ENCODE measurements at regions not wholly inside any gene's neighbourhood (a gene's known extent, or its start where the extent isn't known, plus 50 kb on each side); places are given as distances from the start of the nearest gene placed in this dataset.

- H3K4me3 ChIP-seq: no peak overlapping the region
- DNase-seq (no peak), ATAC-seq (no peak)
- H3K27me3 ChIP-seq: no peaks in the 10 kb centered on the region
- 80 to 91% methylated on average over 7 to 8 of the region's 8 CpGs for WGBS, 2 donors
- H3K9me3 ChIP-seq: no peaks in the 10 kb centered on the region
- H3K36me3 ChIP-seq (replicated peaks in 1 of 2; ENCODE audit: insufficient read depth in 1 of 2, low read depth in 2 of 2): no peaks in the 10 kb centered on the region
- H3K4me1 ChIP-seq: peaks cover 61% of the 10 kb centered on the region
- peak overlapping the region in 1 of 4 donors; percentile 93 for H3K27ac ChIP-seq
- intact Hi-C loops (cut with DNase I): no loop called here
- TF ChIP-seq CTCF (IDR thresholded peaks at IDR 0.05) (no peak), POLR2A (IDR thresholded peaks at IDR 0.05) (no peak)
Observed at GRCh38 chr14:76958980-76959710, 69.4 kb downstream of the IRF2BPL start.

GRCh38 chr14:76958020-76958979 lies 70.2 kb downstream of the IRF2BPL start:
- Histone ChIP-seq H3K27ac (peak overlapping the region in 2 of 4 donors; percentile 91 to 93), H3K4me1 (peaks cover 64% of the 10 kb centered on the region), H3K9me3 (no peaks in the 10 kb centered on the region), H3K27me3 (no peaks in the 10 kb centered on the region), H3K4me3 (no peak overlapping the region), H3K36me3 (replicated peaks in 1 of 2; ENCODE audit: insufficient read depth in 1 of 2, low read depth in 2 of 2) (no peaks in the 10 kb centered on the region)
- no peak for DNase-seq
- intact Hi-C loops (cut with DNase I): no loop called here
- ATAC-seq: no peak
- TF ChIP-seq POLR2A (IDR thresholded peaks at IDR 0.05): no peak
- no peak for TF ChIP-seq CTCF (IDR thresholded peaks at IDR 0.05)
- whole genome bisulfite sequencing, 2 donors: 76 to 79% methylated on average over 9 to 11 of the region's 11 CpGs

- Histone ChIP-seq H3K4me3 (no peak overlapping the region), H3K27me3 (no peaks in the 10 kb centered on the region), H3K4me1 (peaks cover 62% of the 10 kb centered on the region), H3K27ac (peak overlapping the region; percentile 91 to 93 (median 92)), H3K9me3 (no peaks in the 10 kb centered on the region), H3K36me3 (replicated peaks in 1 of 2; ENCODE audit: insufficient read depth in 1 of 2, low read depth in 2 of 2) (no peaks in the 10 kb centered on the region)
- no peak for DNase-seq
- intact Hi-C loops (cut with DNase I): no loop called here
- TF ChIP-seq CTCF (IDR thresholded peaks at IDR 0.05) (no peak), POLR2A (IDR thresholded peaks at IDR 0.05) (no peak)
- WGBS, 2 donors: 37 to 52% methylated on average over 3 to 4 of the region's 4 CpGs
- no peak for ATAC-seq
Observed at GRCh38 chr14:76957224-76957891, 71.2 kb downstream of the IRF2BPL start.

- no peak overlapping the region for H3K4me3 ChIP-seq
- H3K9me3 ChIP-seq: no peaks in the 10 kb centered on the region
- peak in 2 of 3 donors; percentile 38 to 46 for TF ChIP-seq POLR2A (IDR thresholded peaks at IDR 0.05)
- TF ChIP-seq CTCF (IDR thresholded peaks at IDR 0.05): peak in 5 of 7 experiments; percentile 8 to 57 (median 51)
- H3K4me1 ChIP-seq: peaks cover 55% of the 10 kb centered on the region
- peak; percentile 93 for ATAC-seq
- H3K27ac ChIP-seq: peak overlapping the region; percentile 91 to 93 (median 92)
- 2 to 4% methylated on average over 15 to 48 of the region's 48 CpGs for WGBS, 2 donors
- H3K36me3 ChIP-seq (replicated peaks in 1 of 2; ENCODE audit: insufficient read depth in 1 of 2, low read depth in 2 of 2): no peaks in the 10 kb centered on the region
- DNase-seq: peak; percentile 93 to 95 (median 94)
- intact Hi-C loops (cut with DNase I): no loop called here
- H3K27me3 ChIP-seq: no peaks in the 10 kb centered on the region
Observed at GRCh38 chr14:76956316-76957090, 72.0 kb downstream of the IRF2BPL start.

Data from body of pancreas (tissue), 4 donors.